Sigmoid colon (tissue), 4 donors: ENCODE measurements at regions not wholly inside any gene's neighbourhood (a gene's known extent, or its start where the extent isn't known, plus 50 kb on each side); places are given as distances from the start of the nearest gene placed in this dataset.

Source experiments
- POLR2A ChIP-seq, 2 donors: fragments of 450-650 bp; IDR thresholded peaks; one replicate each; pipeline ENCODE4 v1.6.1; 2016; ENCODE audit warnings: antibody characterized with exemption in 2 of 2, mild to moderate bottlenecking in 2 of 2, moderate library complexity in 2 of 2
- POLR2AphosphoS5 ChIP-seq, 4 donors: sonication (generic); formaldehyde crosslinking; IDR thresholded peaks; one replicate each; pipeline ENCODE4 v1.6.1; 2017; ENCODE audit warnings: antibody characterized with exemption in 4 of 4
- TF ChIP-seq, protein P1 (sequence below), 4 experiments: fragments of 450-650 bp in 3 of 4; fragments of 200-600 bp in 1 of 4; IDR thresholded peaks; one replicate each; pipeline ENCODE4 v1.5.1; 2016 to 2019; ENCODE audit warnings: antibody characterized with exemption in 4 of 4, mild to moderate bottlenecking in 3 of 4, moderate library complexity in 2 of 4

DNA sequence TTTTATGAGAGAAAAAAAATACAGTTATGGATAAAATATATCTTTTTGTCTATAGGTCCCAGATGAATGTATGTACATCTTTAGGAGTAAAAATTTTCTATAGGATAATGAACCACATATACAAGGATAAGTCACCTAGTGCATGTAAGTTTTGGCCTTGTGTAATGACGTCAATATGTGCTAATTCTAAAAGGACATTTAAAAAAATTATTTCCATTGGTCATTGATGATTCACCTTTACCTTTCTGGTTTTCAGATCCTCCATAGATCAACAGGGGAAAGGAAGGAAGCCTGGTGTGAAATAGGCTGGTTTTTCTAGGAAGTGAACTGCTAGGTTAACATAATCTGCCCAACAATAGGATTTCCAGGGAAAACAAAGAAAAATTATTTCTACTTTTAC, 684.3 kb upstream of the SOX9 start:
- TF ChIP-seq POLR2AphosphoS5 (IDR thresholded peaks at IDR 0.05) (no peak), POLR2A (IDR thresholded peaks at IDR 0.05) (no peak)
- TF ChIP-seq, protein P1, sequence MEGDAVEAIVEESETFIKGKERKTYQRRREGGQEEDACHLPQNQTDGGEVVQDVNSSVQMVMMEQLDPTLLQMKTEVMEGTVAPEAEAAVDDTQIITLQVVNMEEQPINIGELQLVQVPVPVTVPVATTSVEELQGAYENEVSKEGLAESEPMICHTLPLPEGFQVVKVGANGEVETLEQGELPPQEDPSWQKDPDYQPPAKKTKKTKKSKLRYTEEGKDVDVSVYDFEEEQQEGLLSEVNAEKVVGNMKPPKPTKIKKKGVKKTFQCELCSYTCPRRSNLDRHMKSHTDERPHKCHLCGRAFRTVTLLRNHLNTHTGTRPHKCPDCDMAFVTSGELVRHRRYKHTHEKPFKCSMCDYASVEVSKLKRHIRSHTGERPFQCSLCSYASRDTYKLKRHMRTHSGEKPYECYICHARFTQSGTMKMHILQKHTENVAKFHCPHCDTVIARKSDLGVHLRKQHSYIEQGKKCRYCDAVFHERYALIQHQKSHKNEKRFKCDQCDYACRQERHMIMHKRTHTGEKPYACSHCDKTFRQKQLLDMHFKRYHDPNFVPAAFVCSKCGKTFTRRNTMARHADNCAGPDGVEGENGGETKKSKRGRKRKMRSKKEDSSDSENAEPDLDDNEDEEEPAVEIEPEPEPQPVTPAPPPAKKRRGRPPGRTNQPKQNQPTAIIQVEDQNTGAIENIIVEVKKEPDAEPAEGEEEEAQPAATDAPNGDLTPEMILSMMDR (IDR thresholded peaks at IDR 0.05), result no peak
